Mesendoderm (in vitro differentiated cells): ENCODE measurements at regions not wholly inside any gene's neighbourhood (a gene's known extent, or its start where the extent isn't known, plus 50 kb on each side); places are given as distances from the start of the nearest gene placed in this dataset.

Source experiments
- DNase-seq: peaks from one replicate; pipeline ENCODE4 v3.0.0; 2013
- H2AK5ac ChIP-seq: 2 replicates; pipeline ENCODE4 v1.6.1; 2013; ENCODE audit warnings: low read length, inconsistent platforms
- H2BK120ac ChIP-seq: 2 replicates; pipeline ENCODE4 v1.6.1; 2013; ENCODE audit warnings: low read depth, mild to moderate bottlenecking, low read length, moderate library complexity, mixed read lengths
- H2BK15ac ChIP-seq: replicated peaks from 2 replicates; pipeline ENCODE4 v1.6.1; 2013; ENCODE audit warnings: low read depth, mild to moderate bottlenecking, moderate library complexity
- H2BK5ac ChIP-seq: 2 replicates; pipeline ENCODE4 v1.6.1; 2013; ENCODE audit warnings: low read length, inconsistent platforms
- H3K18ac ChIP-seq: 2 replicates; pipeline ENCODE4 v1.6.1; 2013; ENCODE audit warnings: mild to moderate bottlenecking, low read length, mixed read lengths
- H3K23ac ChIP-seq: one replicate; pipeline ENCODE4 v1.6.1; 2013; ENCODE audit warnings: low read length
- H3K27ac ChIP-seq: 2 replicates; pipeline ENCODE4 v1.5.1; 2013; ENCODE audit warnings: low read depth, mild to moderate bottlenecking, inconsistent platforms, low read length, moderate library complexity
- H3K27me3 ChIP-seq: 2 replicates; pipeline ENCODE4 v1.6.1; 2013; ENCODE audit warnings: low read length, control low read depth, mild to moderate bottlenecking, inconsistent platforms; ENCODE audit not compliant: insufficient read depth, poor library complexity
- H3K36me3 ChIP-seq: 2 replicates; pipeline ENCODE4 v1.6.1; 2013; ENCODE audit warnings: low read length, inconsistent platforms; ENCODE audit not compliant: control insufficient read depth, insufficient read depth
- H3K4ac ChIP-seq: one replicate; pipeline ENCODE4 v1.6.1; 2013; ENCODE audit warnings: low read depth, mild to moderate bottlenecking, low read length, moderate library complexity
- H3K4me1 ChIP-seq: 2 replicates; pipeline ENCODE4 v1.6.1; 2013; ENCODE audit warnings: low read depth, low read length, inconsistent platforms; ENCODE audit not compliant: control insufficient read depth
- H3K4me2 ChIP-seq: 2 replicates; pipeline ENCODE4 v1.6.1; 2013; ENCODE audit warnings: low read length
- H3K4me3 ChIP-seq: 2 replicates; pipeline ENCODE4 v1.5.1; 2013; ENCODE audit warnings: mild to moderate bottlenecking, low read length
- H3K56ac ChIP-seq: one replicate; pipeline ENCODE4 v1.6.1; 2013; ENCODE audit warnings: low read length
- H3K79me1 ChIP-seq: 2 replicates; pipeline ENCODE4 v1.6.1; 2013; ENCODE audit warnings: low read length, inconsistent platforms
- H3K79me2 ChIP-seq: 2 replicates; pipeline ENCODE4 v1.6.1; 2013; ENCODE audit warnings: mild to moderate bottlenecking, low read length; ENCODE audit not compliant: control insufficient read depth, insufficient read depth
- H3K9ac ChIP-seq: 2 replicates; pipeline ENCODE4 v1.6.1; 2013; ENCODE audit warnings: low read length, inconsistent platforms
- H4K5ac ChIP-seq: one replicate; pipeline ENCODE4 v1.6.1; 2013; ENCODE audit warnings: low read length
- H4K8ac ChIP-seq: one replicate; pipeline ENCODE4 v1.6.1; 2013; ENCODE audit warnings: low read depth, mild to moderate bottlenecking, control low read depth, low read length, moderate library complexity
- WGBS: extraction: QIAGEN DNeasy Blood & Tissue Kit; methylation state at CpG from one replicate; pipeline ENCODE4 v1.1.7; 2013; ENCODE audit warnings: low lambda C conversion rate, missing lambda C conversion rate; ENCODE audit not compliant: insufficient coverage; ENCODE audit errors: extremely low coverage; 5-methylcytosine and 5-hydroxymethylcytosine counted together

DNA sequence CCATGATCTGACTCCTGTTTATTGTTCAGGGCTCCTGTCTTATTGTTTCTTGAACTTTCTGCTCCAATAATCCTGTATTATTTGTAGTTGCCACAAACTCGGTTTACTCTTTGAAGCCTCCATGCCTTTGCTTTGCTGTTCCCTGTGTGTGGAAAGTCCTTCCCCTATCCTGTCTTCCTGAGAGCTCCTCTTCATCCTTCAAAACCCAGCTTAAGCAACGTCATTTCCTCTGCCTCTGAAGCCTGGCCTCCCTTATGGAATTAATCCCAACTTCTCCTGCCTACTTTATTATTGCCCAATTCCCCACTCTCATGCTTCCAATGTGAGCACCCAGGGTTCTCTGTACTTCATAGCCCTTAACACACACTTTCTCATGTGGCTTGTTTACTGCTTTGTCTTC lies 766.2 kb downstream of the MED13L start:
- Histone ChIP-seq H3K79me1 (no peaks in the 10 kb centered on the region), H3K4ac (no peak overlapping the region), H3K27ac (no peak overlapping the region), H4K5ac (no peak overlapping the region), H2BK5ac (no peak overlapping the region), H3K9ac (no peak overlapping the region), H3K56ac (no peak overlapping the region), H3K4me1 (peaks cover 18% of the 10 kb centered on the region), H3K36me3 (no peaks in the 10 kb centered on the region), H3K4me2 (no peak overlapping the region), H3K4me3 (no peak overlapping the region), H3K18ac (no peak overlapping the region), H3K79me2 (no peaks in the 10 kb centered on the region), H3K23ac (no peak overlapping the region), H3K27me3 (no peaks in the 10 kb centered on the region), H2BK15ac (no peak overlapping the region), H4K8ac (no peak overlapping the region), H2BK120ac (no peak overlapping the region), H2AK5ac (peak overlapping the region; percentile 30)
- WGBS: no CpG with 5 or more reads among the region's 2 CpGs
- no peak for DNase-seq

DNA sequence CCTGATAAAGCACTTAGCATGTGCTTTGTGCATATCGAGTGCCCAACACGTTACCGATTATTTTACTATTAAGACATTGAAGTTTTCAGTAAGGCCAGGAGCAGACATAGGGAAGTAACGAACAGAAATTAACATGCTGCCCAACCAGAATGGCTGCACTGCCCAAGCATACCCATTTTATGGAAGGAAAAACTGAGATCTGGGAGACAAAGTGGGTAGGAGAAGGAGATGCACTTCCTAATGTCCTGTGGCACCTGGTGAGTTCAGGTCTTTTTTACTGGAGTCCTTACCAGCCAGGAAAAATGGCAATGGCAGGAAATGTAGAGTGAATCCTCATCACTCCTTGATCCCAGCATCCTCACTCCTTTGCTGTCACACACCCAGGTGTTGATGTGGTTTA lies 768.5 kb downstream of the MED13L start:
- Histone ChIP-seq H2BK5ac (peak overlapping the region; percentile 81), H3K27me3 (no peaks in the 10 kb centered on the region), H3K36me3 (no peaks in the 10 kb centered on the region), H3K79me2 (no peaks in the 10 kb centered on the region), H3K9ac (no peak overlapping the region), H3K27ac (no peak overlapping the region), H3K23ac (no peak overlapping the region), H3K56ac (peak overlapping the region; percentile 62), H4K5ac (no peak overlapping the region), H4K8ac (no peak overlapping the region), H3K4me3 (no peak overlapping the region), H2AK5ac (peak overlapping the region; percentile 81), H3K4ac (no peak overlapping the region), H2BK15ac (no peak overlapping the region), H3K79me1 (no peaks in the 10 kb centered on the region), H2BK120ac (no peak overlapping the region), H3K4me1 (peaks cover 18% of the 10 kb centered on the region), H3K18ac (no peak overlapping the region), H3K4me2 (no peak overlapping the region)
- no CpG with 5 or more reads among the region's 4 CpGs for WGBS
- no peak for DNase-seq

DNA sequence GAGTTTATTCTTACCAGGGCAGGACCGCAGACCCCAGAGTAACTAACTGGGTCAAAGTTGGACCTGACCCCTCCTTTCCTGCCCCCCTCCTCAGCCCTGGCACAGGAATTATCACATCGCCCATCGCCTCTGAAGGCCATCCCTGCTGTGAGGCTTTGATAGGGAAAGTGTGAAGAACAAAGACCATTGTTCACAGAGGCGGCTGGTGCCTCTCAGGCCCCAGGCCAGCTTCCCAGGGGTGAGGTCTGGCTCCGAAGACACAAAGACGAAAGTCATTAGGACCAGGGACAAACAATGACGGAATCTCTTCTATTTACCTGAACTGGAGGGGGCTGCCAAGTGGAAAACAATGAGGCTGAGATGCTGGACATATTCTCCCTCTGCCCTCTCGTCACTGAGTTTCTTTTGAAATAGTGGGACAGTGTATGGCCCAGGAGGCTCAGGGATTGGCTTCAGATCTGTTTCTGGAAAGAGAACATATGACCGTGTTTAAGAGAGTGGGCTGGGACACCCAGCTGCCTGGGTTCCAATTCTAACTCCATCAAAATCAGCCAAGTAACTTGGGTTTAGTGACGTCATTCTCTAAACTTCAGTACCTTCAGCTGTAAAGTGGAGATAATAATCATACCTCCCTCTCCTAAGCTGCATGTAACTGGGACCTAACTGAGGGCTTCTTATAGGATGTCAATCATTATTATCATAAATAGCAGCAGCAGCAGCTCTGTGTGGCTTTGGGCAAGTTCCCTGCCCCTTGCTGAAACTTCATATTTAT lies 769.4 kb downstream of the MED13L start:
- Histone ChIP-seq H2BK120ac (no peak overlapping the region), H3K56ac (peak overlapping the region; percentile 51), H2AK5ac (no peak overlapping the region), H3K18ac (no peak overlapping the region), H3K79me2 (no peaks in the 10 kb centered on the region), H3K4me1 (peaks cover 18% of the 10 kb centered on the region), H4K5ac (no peak overlapping the region), H3K36me3 (no peaks in the 10 kb centered on the region), H4K8ac (no peak overlapping the region), H3K4ac (no peak overlapping the region), H3K4me2 (peak overlapping the region; percentile 16), H2BK5ac (peak overlapping the region; percentile 39), H3K27ac (no peak overlapping the region), H2BK15ac (no peak overlapping the region), H3K23ac (no peak overlapping the region), H3K27me3 (no peaks in the 10 kb centered on the region), H3K79me1 (no peaks in the 10 kb centered on the region), H3K4me3 (no peak overlapping the region), H3K9ac (no peak overlapping the region)
- WGBS: no CpG with 5 or more reads among the region's 10 CpGs
- peak; percentile 98 for DNase-seq

- no peak overlapping the region for H2BK120ac ChIP-seq
- peak; percentile 17 for DNase-seq
- no peak overlapping the region for H3K9ac ChIP-seq
- no peak overlapping the region for H3K23ac ChIP-seq
- no peak overlapping the region for H3K4me2 ChIP-seq
- WGBS: no CpG with 5 or more reads among the region's 5 CpGs
- no peak overlapping the region for H3K4me3 ChIP-seq
- H3K27me3 ChIP-seq: no peaks in the 10 kb centered on the region
- no peak overlapping the region for H4K8ac ChIP-seq
- H2BK5ac ChIP-seq: no peak overlapping the region
- H3K18ac ChIP-seq: no peak overlapping the region
- H2BK15ac ChIP-seq: no peak overlapping the region
- H3K79me2 ChIP-seq: no peaks in the 10 kb centered on the region
- peaks cover 18% of the 10 kb centered on the region for H3K4me1 ChIP-seq
- H3K27ac ChIP-seq: no peak overlapping the region
- H3K56ac ChIP-seq: no peak overlapping the region
- H4K5ac ChIP-seq: no peak overlapping the region
- H2AK5ac ChIP-seq: no peak overlapping the region
- no peaks in the 10 kb centered on the region for H3K79me1 ChIP-seq
- no peaks in the 10 kb centered on the region for H3K36me3 ChIP-seq
- H3K4ac ChIP-seq: no peak overlapping the region
Observed at GRCh38 chr12:115507560-115507889, 770.0 kb downstream of the MED13L start.

- Histone ChIP-seq H3K9ac (no peak overlapping the region), H2AK5ac (no peak overlapping the region), H3K23ac (no peak overlapping the region), H3K4me2 (no peak overlapping the region), H3K27me3 (no peaks in the 10 kb centered on the region), H2BK120ac (no peak overlapping the region), H3K4me1 (peaks cover 18% of the 10 kb centered on the region), H3K56ac (no peak overlapping the region), H3K4me3 (no peak overlapping the region), H3K18ac (peak overlapping the region; percentile 5), H2BK15ac (no peak overlapping the region), H3K79me1 (no peaks in the 10 kb centered on the region), H3K79me2 (no peaks in the 10 kb centered on the region), H4K5ac (no peak overlapping the region), H3K4ac (no peak overlapping the region), H3K36me3 (no peaks in the 10 kb centered on the region), H3K27ac (no peak overlapping the region), H4K8ac (no peak overlapping the region), H2BK5ac (no peak overlapping the region)
- no CpG with 5 or more reads among the region's 5 CpGs for WGBS
- peak; percentile 61 for DNase-seq
Observed at GRCh38 chr12:115506822-115507559, 770.5 kb downstream of the MED13L start.
